CD4-positive, alpha-beta T cell treated with Interleukin-4 for 1 hour (primary cell): ENCODE measurements at regions not wholly inside any gene's neighbourhood (a gene's known extent, or its start where the extent isn't known, plus 50 kb on each side); places are given as distances from the start of the nearest gene placed in this dataset.
A peak's percentile ranks its signal among the peaks of the same experiment; 100 is the strongest.

Experiments
- DNase-seq, 2 donors: peaks; one replicate each; pipeline ENCODE4 v3.0.0-alpha.2; 2020 to 2022

- no peak for DNase-seq
Measured at GRCh38 chr12:130263025-130263424, 74.7 kb upstream of the PIWIL1 start.

GRCh38 chr12:130263996-130264395, 73.7 kb upstream of the PIWIL1 start:
- DNase-seq: no peak

GRCh38 chr12:130266751-130267150, 70.9 kb upstream of the PIWIL1 start:
- no peak for DNase-seq

GRCh38 chr12:130280231-130280630, 57.5 kb upstream of the PIWIL1 start:
- DNase-seq: no peak

- no peak for DNase-seq
Measured at GRCh38 chr12:130280742-130281141, 56.9 kb upstream of the PIWIL1 start.

- peak in 1 of 2 donors; percentile 25 for DNase-seq
Measured at GRCh38 chr12:130281153-130281799, 56.4 kb upstream of the PIWIL1 start.

- no peak for DNase-seq
Measured at GRCh38 chr12:130286041-130286440, 51.6 kb upstream of the PIWIL1 start.

- DNase-seq: no peak
Measured at GRCh38 chr12:130286741-130287440, 50.8 kb upstream of the PIWIL1 start.
